ENCODE measurements at regions not wholly inside any gene's neighbourhood (a gene's known extent, or its start where the extent isn't known, plus 50 kb on each side); places are given as distances from the start of the nearest gene placed in this dataset.

DNA sequence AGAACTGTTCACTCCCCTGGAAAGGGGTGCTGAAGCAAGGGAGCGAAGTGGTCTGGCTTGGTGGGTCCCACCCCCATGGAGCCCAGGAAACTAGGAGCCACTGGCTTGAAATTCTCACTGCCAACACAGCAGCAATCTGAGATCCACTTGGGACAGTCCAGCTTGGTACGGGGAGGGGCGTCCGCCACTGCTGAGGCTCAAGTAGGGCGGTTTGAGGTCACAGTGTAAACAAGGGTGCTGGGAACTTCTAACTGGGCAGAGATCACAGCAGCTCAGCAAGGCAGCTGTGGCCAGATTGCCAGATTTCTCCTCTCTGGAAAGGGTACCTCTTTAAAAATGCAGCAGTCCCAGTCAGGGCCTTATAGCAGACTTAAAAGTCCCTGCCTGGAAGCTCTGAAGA is 53.9 kb upstream of the GALNTL6 start:
- Histone ChIP-seq H3K36me3 (ENCODE audit: control insufficient read depth in 1 of 2, insufficient read depth in 2 of 2, low read length in 2 of 2) (no peaks in the 10 kb centered on the region), H3K4me3 (ENCODE audit: low read depth in 1 of 2, low read length in 2 of 2) (no peak overlapping the region), H3K9me3 (ENCODE audit: control insufficient read depth in 1 of 2, low read length in 2 of 2) (peaks cover 0 to 4% of the 10 kb centered on the region in 2 donors), H3K27ac (ENCODE audit: low read length) (no peak overlapping the region), H3K27me3 (ENCODE audit: low read depth, low read length) (no peaks in the 10 kb centered on the region), H3K4me1 (ENCODE audit: control insufficient read depth in 1 of 2, insufficient read depth in 2 of 2, low read length in 2 of 2) (no peaks in the 10 kb centered on the region)

GRCh38 chr4:171751538-171751937 is 61.7 kb upstream of the GALNTL6 start:
- Histone ChIP-seq H3K9me3 (ENCODE audit: control insufficient read depth in 1 of 2, low read length in 2 of 2) (no peaks in the 10 kb centered on the region), H3K27me3 (ENCODE audit: low read depth, low read length) (no peaks in the 10 kb centered on the region), H3K36me3 (ENCODE audit: control insufficient read depth in 1 of 2, insufficient read depth in 2 of 2, low read length in 2 of 2) (no peaks in the 10 kb centered on the region)

GRCh38 chr4:171746418-171746817 is 66.8 kb upstream of the GALNTL6 start:
- Histone ChIP-seq H3K36me3 (ENCODE audit: control insufficient read depth in 1 of 2, insufficient read depth in 2 of 2, low read length in 2 of 2) (no peaks in the 10 kb centered on the region), H3K4me1 (ENCODE audit: control insufficient read depth in 1 of 2, insufficient read depth in 2 of 2, low read length in 2 of 2) (no peaks in the 10 kb centered on the region), H3K27ac (ENCODE audit: low read length) (no peak overlapping the region), H3K4me3 (ENCODE audit: low read depth in 1 of 2, low read length in 2 of 2) (no peak overlapping the region), H3K27me3 (ENCODE audit: low read depth, low read length) (no peaks in the 10 kb centered on the region), H3K9me3 (ENCODE audit: control insufficient read depth in 1 of 2, low read length in 2 of 2) (no peaks in the 10 kb centered on the region)

More at GRCh38 chr4:171751538-171751937, 61.7 kb upstream of the GALNTL6 start:
- Histone ChIP-seq H3K4me1 (ENCODE audit: control insufficient read depth in 1 of 2, insufficient read depth in 2 of 2, low read length in 2 of 2) (no peaks in the 10 kb centered on the region), H3K27ac (ENCODE audit: low read length) (no peak overlapping the region), H3K4me3 (ENCODE audit: low read depth in 1 of 2, low read length in 2 of 2) (no peak overlapping the region)

- H3K36me3 ChIP-seq (ENCODE audit: control insufficient read depth in 1 of 2, insufficient read depth in 2 of 2, low read length in 2 of 2): no peaks in the 10 kb centered on the region
- no peak overlapping the region for H3K27ac ChIP-seq (ENCODE audit: low read length)
- H3K4me1 ChIP-seq (ENCODE audit: control insufficient read depth in 1 of 2, insufficient read depth in 2 of 2, low read length in 2 of 2): no peaks in the 10 kb centered on the region
- no peaks in the 10 kb centered on the region for H3K9me3 ChIP-seq (ENCODE audit: control insufficient read depth in 1 of 2, low read length in 2 of 2)
- H3K27me3 ChIP-seq (ENCODE audit: low read depth, low read length): no peaks in the 10 kb centered on the region
- H3K4me3 ChIP-seq (ENCODE audit: low read depth in 1 of 2, low read length in 2 of 2): no peak overlapping the region
Measured at GRCh38 chr4:171742436-171742835, 70.8 kb upstream of the GALNTL6 start.

DNA sequence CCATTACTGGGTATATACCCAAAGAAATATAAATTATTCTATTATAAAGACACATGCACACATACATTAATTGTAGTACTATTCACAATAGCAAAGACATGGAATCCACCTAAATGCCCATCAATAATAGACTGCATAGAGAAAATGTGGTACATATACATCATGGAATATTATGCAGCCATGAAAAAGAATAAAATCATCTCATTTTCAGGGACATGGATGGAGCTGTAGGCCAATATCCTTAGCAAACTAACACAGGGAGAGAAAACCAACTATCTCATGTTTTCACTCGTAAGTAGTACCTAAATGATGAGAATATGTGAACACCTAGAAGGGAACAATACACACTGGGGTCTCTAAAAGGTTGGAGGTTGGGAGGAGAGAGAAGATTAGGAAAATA is 86.0 kb upstream of the GALNTL6 start:
- Histone ChIP-seq H3K36me3 (ENCODE audit: control insufficient read depth in 1 of 2, insufficient read depth in 2 of 2, low read length in 2 of 2) (no peaks in the 10 kb centered on the region), H3K4me3 (ENCODE audit: low read depth in 1 of 2, low read length in 2 of 2) (no peak overlapping the region), H3K4me1 (ENCODE audit: control insufficient read depth in 1 of 2, insufficient read depth in 2 of 2, low read length in 2 of 2) (no peaks in the 10 kb centered on the region), H3K27ac (ENCODE audit: low read length) (no peak overlapping the region), H3K9me3 (ENCODE audit: control insufficient read depth in 1 of 2, low read length in 2 of 2) (peaks cover 3 to 18% of the 10 kb centered on the region in 2 donors), H3K27me3 (ENCODE audit: low read depth, low read length) (no peaks in the 10 kb centered on the region)

DNA sequence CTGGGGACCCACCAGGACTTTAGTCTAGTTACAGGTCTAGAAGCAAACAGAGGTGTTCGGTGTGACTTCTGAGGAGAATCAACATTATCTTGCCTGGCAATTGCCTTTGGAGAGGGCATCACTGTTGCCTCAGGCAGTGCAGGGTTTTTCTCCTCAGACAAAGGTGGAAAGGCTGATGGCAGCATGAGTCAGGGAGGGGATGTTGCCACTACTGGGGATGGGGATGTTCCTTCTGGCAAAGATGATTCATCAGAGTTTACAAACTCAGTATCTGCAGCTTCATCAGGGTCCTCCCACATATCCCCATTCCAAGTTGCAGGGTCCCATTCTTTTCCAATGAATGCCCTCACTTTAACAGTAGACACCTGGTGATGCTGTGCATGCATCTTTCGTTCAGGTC is 91.3 kb upstream of the GALNTL6 start:
- H3K9me3 ChIP-seq (ENCODE audit: control insufficient read depth in 1 of 2, low read length in 2 of 2): no peaks in the 10 kb centered on the region
- H3K4me3 ChIP-seq (ENCODE audit: low read depth in 1 of 2, low read length in 2 of 2): no peak overlapping the region
- no peaks in the 10 kb centered on the region for H3K27me3 ChIP-seq (ENCODE audit: low read depth, low read length)
- H3K36me3 ChIP-seq (ENCODE audit: control insufficient read depth in 1 of 2, insufficient read depth in 2 of 2, low read length in 2 of 2): no peaks in the 10 kb centered on the region
- no peak overlapping the region for H3K27ac ChIP-seq (ENCODE audit: low read length)
- no peaks in the 10 kb centered on the region for H3K4me1 ChIP-seq (ENCODE audit: control insufficient read depth in 1 of 2, insufficient read depth in 2 of 2, low read length in 2 of 2)

GRCh38 chr4:171719691-171720090 is 93.5 kb upstream of the GALNTL6 start:
- no peaks in the 10 kb centered on the region for H3K36me3 ChIP-seq (ENCODE audit: control insufficient read depth in 1 of 2, insufficient read depth in 2 of 2, low read length in 2 of 2)
- no peaks in the 10 kb centered on the region for H3K9me3 ChIP-seq (ENCODE audit: control insufficient read depth in 1 of 2, low read length in 2 of 2)
- H3K4me1 ChIP-seq (ENCODE audit: control insufficient read depth in 1 of 2, insufficient read depth in 2 of 2, low read length in 2 of 2): no peaks in the 10 kb centered on the region
- H3K4me3 ChIP-seq (ENCODE audit: low read depth in 1 of 2, low read length in 2 of 2): no peak overlapping the region
- no peak overlapping the region for H3K27ac ChIP-seq (ENCODE audit: low read length)
- H3K27me3 ChIP-seq (ENCODE audit: low read depth, low read length): no peaks in the 10 kb centered on the region

GRCh38 chr4:171718665-171719064 is 94.5 kb upstream of the GALNTL6 start:
- Histone ChIP-seq H3K4me1 (ENCODE audit: control insufficient read depth in 1 of 2, insufficient read depth in 2 of 2, low read length in 2 of 2) (no peaks in the 10 kb centered on the region), H3K4me3 (ENCODE audit: low read depth in 1 of 2, low read length in 2 of 2) (no peak overlapping the region), H3K27me3 (ENCODE audit: low read depth, low read length) (no peaks in the 10 kb centered on the region), H3K9me3 (ENCODE audit: control insufficient read depth in 1 of 2, low read length in 2 of 2) (no peaks in the 10 kb centered on the region), H3K36me3 (ENCODE audit: control insufficient read depth in 1 of 2, insufficient read depth in 2 of 2, low read length in 2 of 2) (no peaks in the 10 kb centered on the region), H3K27ac (ENCODE audit: low read length) (no peak overlapping the region)

DNA sequence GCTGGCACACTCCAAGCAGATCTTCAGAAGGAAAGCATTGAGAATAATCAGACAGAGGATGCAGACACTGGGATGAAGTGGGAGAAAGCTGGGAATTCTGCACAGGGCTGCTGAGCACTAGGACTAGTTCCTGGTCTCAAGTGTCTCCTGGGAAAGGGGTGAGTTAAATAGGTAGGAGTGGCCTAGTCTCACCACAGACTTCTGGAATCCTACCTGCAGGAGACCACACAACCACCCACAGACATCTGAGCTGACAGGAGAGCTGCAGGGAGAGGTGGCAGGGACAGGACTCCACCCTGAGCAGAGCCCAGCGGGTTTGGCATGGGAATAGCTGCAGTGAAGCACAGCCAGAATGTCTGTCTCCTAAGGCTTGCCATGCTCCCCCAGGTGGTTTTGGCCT is 95.1 kb upstream of the GALNTL6 start:
- Histone ChIP-seq H3K27ac (ENCODE audit: low read length) (no peak overlapping the region), H3K9me3 (ENCODE audit: control insufficient read depth in 1 of 2, low read length in 2 of 2) (no peaks in the 10 kb centered on the region), H3K4me3 (ENCODE audit: low read depth in 1 of 2, low read length in 2 of 2) (no peak overlapping the region), H3K4me1 (ENCODE audit: control insufficient read depth in 1 of 2, insufficient read depth in 2 of 2, low read length in 2 of 2) (no peaks in the 10 kb centered on the region), H3K36me3 (ENCODE audit: control insufficient read depth in 1 of 2, insufficient read depth in 2 of 2, low read length in 2 of 2) (no peaks in the 10 kb centered on the region), H3K27me3 (ENCODE audit: low read depth, low read length) (no peaks in the 10 kb centered on the region)

DNA sequence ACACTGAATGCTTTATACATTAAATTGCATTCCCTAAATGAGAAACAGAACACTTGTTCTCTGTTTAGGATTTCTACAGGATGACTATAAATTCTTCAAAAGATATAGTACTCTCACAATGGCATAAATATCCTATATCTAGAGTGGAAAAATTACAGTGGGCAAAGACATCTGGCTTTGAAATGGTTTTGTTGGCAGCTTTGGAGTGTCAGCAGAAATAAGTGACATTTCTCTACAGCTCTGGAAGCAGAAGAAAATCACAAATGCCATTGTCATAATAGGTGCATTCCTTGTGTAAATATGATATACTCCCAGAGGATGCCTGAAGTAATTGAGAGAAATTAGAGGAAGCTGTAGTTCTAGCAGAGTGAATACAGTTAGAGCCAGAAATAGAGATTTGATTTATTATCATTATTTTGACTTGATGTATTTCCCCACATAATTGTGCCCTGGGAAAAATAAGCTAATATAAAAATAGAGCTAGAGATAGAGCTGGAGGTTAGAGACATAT is 95.9 kb upstream of the GALNTL6 start:
- no peak overlapping the region for H3K4me3 ChIP-seq (ENCODE audit: low read depth in 1 of 2, low read length in 2 of 2)
- H3K9me3 ChIP-seq (ENCODE audit: control insufficient read depth in 1 of 2, low read length in 2 of 2): no peaks in the 10 kb centered on the region
- H3K36me3 ChIP-seq (ENCODE audit: control insufficient read depth in 1 of 2, insufficient read depth in 2 of 2, low read length in 2 of 2): no peaks in the 10 kb centered on the region
- H3K27me3 ChIP-seq (ENCODE audit: low read depth, low read length): no peaks in the 10 kb centered on the region
- no peak overlapping the region for H3K27ac ChIP-seq (ENCODE audit: low read length)
- H3K4me1 ChIP-seq (ENCODE audit: control insufficient read depth in 1 of 2, insufficient read depth in 2 of 2, low read length in 2 of 2): no peaks in the 10 kb centered on the region

DNA sequence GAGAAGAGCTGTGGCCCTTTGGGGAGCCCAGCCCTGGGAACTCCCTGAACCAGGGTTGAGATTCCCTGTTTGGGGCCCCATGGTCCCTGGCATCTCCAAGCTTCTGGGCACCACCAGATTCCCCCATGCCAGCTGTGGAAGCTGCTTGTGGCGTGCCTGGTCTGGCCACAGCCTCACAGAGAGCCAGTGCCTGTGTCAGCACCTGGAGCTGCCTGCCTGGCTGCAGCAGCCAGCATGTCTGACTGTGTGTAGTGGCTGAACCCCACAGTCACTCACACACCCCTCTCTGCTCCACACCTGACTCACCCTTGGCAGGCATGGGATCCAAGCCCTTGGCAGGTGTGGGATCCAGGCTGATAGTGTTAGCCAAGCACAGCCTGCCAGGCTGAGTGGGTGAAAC is 97.2 kb upstream of the GALNTL6 start:
- Histone ChIP-seq H3K36me3 (ENCODE audit: control insufficient read depth in 1 of 2, insufficient read depth in 2 of 2, low read length in 2 of 2) (no peaks in the 10 kb centered on the region), H3K4me3 (ENCODE audit: low read depth in 1 of 2, low read length in 2 of 2) (no peak overlapping the region), H3K27me3 (ENCODE audit: low read depth, low read length) (no peaks in the 10 kb centered on the region), H3K4me1 (ENCODE audit: control insufficient read depth in 1 of 2, insufficient read depth in 2 of 2, low read length in 2 of 2) (no peaks in the 10 kb centered on the region), H3K9me3 (ENCODE audit: control insufficient read depth in 1 of 2, low read length in 2 of 2) (no peaks in the 10 kb centered on the region), H3K27ac (ENCODE audit: low read length) (no peak overlapping the region)

DNA sequence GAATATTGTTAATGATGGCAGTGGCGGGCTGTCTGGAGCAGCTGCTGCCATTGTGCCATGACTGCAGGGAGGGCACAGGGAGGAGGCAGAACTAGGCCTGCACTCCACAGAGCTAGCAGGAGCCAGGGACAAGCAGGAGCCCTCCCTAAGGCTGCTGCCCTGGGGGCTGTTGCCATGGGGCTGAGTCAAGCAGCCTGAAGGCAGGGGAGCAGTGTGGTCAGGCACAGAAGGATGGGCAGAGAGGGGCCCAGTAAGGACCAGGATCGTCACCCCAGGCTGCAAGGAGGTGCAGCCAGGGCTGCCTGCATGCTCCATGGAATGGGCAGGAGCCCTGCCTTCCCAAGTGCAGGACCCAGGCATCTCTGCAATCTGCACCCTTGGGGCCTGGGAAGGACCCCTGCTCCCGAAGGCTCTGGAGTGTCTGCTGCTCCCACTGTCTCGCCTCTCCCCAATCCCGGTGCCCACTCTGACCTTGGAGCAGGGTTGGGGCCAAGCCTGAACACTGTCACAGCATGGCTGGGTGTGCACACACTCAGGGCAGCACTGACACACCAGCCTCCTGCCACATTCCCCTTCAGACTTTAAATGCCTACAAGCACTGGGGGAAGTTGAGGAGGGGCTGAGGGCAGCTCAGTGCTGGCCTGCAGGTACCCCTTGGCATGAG is 98.3 kb upstream of the GALNTL6 start:
- Histone ChIP-seq H3K9me3 (ENCODE audit: control insufficient read depth in 1 of 2, low read length in 2 of 2) (no peaks in the 10 kb centered on the region), H3K27ac (ENCODE audit: low read length) (no peak overlapping the region), H3K36me3 (ENCODE audit: control insufficient read depth in 1 of 2, insufficient read depth in 2 of 2, low read length in 2 of 2) (no peaks in the 10 kb centered on the region), H3K27me3 (ENCODE audit: low read depth, low read length) (no peaks in the 10 kb centered on the region), H3K4me1 (ENCODE audit: control insufficient read depth in 1 of 2, insufficient read depth in 2 of 2, low read length in 2 of 2) (no peaks in the 10 kb centered on the region), H3K4me3 (ENCODE audit: low read depth in 1 of 2, low read length in 2 of 2) (no peak overlapping the region)

Data from muscle layer of duodenum (tissue), 2 donors.